PC-9 (cell line): ENCODE measurements at regions not wholly inside any gene's neighbourhood (a gene's known extent, or its start where the extent isn't known, plus 50 kb on each side); places are given as distances from the start of the nearest gene placed in this dataset.

Source experiments
- EZH2 ChIP-seq: fragments of 200-600 bp; sonication (generic); IDR thresholded peaks from 2 replicates; pipeline ENCODE4 v1.8.0; 2017; ENCODE audit warnings: antibody characterized with exemption, low read depth
- TF ChIP-seq, protein P1 (sequence below): fragments of 200-600 bp; sonication (generic); conservative IDR thresholded peaks from 2 replicates; pipeline ENCODE4 v1.6.1; 2017; ENCODE audit warnings: mixed run types, antibody characterized with exemption, mild to moderate bottlenecking, moderate library complexity

DNA sequence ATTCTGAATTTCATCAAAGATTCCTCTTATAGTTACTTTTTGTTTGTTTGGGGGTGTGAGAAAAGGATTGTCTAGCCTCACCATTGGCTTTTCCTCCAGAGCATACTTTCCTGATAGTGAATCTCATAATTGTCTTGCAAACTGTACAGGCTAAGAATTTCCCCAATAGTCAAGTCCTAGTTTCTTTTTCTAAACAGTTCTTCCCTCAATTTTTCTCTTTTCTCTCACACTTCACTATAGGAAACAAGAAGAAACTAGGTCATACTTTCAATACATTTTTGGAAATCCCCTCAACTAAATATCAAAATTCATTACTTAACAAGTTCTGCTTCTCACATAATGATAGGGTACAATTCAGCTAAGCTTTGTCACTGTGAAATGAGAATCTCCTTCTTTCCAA is 241.9 kb downstream of the IL20RB start:
- TF ChIP-seq EZH2 = no peak
- TF ChIP-seq, protein P1, sequence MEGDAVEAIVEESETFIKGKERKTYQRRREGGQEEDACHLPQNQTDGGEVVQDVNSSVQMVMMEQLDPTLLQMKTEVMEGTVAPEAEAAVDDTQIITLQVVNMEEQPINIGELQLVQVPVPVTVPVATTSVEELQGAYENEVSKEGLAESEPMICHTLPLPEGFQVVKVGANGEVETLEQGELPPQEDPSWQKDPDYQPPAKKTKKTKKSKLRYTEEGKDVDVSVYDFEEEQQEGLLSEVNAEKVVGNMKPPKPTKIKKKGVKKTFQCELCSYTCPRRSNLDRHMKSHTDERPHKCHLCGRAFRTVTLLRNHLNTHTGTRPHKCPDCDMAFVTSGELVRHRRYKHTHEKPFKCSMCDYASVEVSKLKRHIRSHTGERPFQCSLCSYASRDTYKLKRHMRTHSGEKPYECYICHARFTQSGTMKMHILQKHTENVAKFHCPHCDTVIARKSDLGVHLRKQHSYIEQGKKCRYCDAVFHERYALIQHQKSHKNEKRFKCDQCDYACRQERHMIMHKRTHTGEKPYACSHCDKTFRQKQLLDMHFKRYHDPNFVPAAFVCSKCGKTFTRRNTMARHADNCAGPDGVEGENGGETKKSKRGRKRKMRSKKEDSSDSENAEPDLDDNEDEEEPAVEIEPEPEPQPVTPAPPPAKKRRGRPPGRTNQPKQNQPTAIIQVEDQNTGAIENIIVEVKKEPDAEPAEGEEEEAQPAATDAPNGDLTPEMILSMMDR = no peak
